ENCODE measurements at regions not wholly inside any gene's neighbourhood (a gene's known extent, or its start where the extent isn't known, plus 50 kb on each side); places are given as distances from the start of the nearest gene placed in this dataset.
"Not testable (repeated sequence)": the region's sequence is repeated elsewhere in the genome, so short reads cannot be mapped to it uniquely, and the experiment has no call there.

DNA sequence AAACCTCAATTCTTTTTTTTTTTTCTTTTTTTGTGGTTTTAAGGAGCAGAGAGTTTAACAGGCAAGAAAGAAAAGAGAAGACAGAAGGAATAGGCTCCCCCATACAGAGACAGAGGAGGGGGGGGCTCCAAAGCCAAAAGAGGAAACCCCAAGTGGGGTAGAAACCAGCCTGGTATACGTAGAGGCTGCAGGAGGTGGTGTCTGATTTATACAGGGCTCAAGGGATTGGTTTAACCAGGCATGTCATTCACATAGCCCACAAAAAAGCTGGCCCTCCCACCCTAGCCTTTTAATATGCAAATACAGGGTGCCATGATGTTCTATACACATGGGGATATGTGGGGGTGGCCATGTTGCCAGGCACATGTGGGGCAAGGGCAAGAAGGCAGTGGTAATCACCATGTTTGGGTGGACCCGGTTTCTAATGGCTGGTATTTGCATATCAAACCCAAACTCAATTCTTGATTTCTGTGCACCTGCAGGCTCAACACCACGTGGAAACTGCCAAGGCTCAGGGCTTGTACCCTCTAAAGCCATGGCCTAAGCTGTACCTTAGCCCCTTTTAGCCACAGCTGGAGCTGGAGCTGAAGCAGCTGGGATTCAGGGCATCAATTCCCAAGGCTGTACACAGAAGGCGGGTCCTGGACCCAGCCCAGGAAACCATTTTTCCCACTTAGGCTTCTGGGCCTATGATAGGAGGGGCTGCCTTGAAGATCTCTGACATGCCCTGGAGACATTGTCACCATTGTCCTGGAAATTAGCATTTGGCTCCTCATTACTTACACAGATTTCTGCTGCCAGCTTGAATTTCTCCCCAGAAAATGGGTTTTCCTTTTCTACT, 170.3 kb downstream of the MAIP1 start:
- no peaks in the 10 kb centered on the region for H3K9me3 ChIP-seq (ENCODE audit: control insufficient read depth, low read length)
- H3K9ac ChIP-seq: no peak overlapping the region
- H3K27ac ChIP-seq: no peak overlapping the region
- TF ChIP-seq, protein P1, sequence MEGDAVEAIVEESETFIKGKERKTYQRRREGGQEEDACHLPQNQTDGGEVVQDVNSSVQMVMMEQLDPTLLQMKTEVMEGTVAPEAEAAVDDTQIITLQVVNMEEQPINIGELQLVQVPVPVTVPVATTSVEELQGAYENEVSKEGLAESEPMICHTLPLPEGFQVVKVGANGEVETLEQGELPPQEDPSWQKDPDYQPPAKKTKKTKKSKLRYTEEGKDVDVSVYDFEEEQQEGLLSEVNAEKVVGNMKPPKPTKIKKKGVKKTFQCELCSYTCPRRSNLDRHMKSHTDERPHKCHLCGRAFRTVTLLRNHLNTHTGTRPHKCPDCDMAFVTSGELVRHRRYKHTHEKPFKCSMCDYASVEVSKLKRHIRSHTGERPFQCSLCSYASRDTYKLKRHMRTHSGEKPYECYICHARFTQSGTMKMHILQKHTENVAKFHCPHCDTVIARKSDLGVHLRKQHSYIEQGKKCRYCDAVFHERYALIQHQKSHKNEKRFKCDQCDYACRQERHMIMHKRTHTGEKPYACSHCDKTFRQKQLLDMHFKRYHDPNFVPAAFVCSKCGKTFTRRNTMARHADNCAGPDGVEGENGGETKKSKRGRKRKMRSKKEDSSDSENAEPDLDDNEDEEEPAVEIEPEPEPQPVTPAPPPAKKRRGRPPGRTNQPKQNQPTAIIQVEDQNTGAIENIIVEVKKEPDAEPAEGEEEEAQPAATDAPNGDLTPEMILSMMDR (IDR thresholded peaks at IDR 0.05): no peak
- H3K36me3 ChIP-seq (ENCODE audit: control insufficient read depth, insufficient read depth, low read length): no peaks in the 10 kb centered on the region
- no peaks in the 10 kb centered on the region for H3K4me1 ChIP-seq
- H3K79me2 ChIP-seq: no peaks in the 10 kb centered on the region
- H3K4me2 ChIP-seq (ENCODE audit: low read length): no peak overlapping the region
- no peak overlapping the region for H3K4me3 ChIP-seq (ENCODE audit: low read depth, low read length)
- no peaks in the 10 kb centered on the region for H3K27me3 ChIP-seq (ENCODE audit: control insufficient read depth, insufficient read depth, low read length)
- H2AFZ ChIP-seq: no peak overlapping the region

DNA sequence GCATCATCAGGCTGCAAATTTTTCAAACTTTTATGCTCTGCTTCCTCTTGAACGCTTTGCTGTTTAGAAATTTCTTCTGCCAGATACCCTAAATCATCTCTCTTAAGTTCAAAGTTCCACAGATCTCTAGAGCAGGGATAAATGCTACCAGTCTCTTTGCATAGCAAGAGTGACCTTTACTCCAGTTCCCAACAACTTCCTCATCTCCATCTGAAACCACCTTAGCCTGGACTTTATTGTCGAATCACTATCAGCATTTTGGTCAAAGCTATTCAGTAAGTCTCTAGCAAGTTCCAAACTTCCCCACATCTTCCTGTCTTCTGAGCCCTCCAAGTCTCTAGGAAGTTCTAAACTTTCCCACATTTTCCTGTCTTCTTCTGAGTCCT, 170.9 kb downstream of the MAIP1 start:
- H3K4me1 ChIP-seq; H3K36me3 ChIP-seq (ENCODE audit: control insufficient read depth, insufficient read depth, low read length); H3K79me2 ChIP-seq; H3K9ac ChIP-seq; H3K9me3 ChIP-seq (ENCODE audit: control insufficient read depth, low read length); H3K4me3 ChIP-seq (ENCODE audit: low read depth, low read length); H3K27me3 ChIP-seq (ENCODE audit: control insufficient read depth, insufficient read depth, low read length); H2AFZ ChIP-seq; H3K4me2 ChIP-seq (ENCODE audit: low read length); H3K27ac ChIP-seq: not testable (repeated sequence)

DNA sequence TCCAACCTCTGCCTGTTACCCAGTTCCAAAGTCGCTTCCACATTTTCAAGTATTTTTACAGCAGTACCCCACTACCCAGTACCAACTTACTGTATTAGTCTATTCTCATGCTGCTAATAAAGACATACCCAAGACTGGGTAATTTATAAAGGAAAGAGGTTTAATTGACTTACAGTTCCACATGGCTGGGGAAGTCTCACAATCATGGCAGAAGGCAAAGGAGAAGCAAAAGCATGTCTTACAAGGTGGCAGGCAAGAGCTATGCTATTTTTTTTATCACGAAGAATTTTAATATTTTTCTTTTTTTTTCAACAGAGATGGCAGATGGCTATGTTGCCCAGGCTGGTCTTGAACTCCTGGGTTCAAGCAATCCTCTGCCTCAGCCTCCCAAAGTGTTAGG, 171.3 kb downstream of the MAIP1 start:
- H2AFZ ChIP-seq; H3K27me3 ChIP-seq (ENCODE audit: control insufficient read depth, insufficient read depth, low read length); H3K27ac ChIP-seq; H3K4me1 ChIP-seq; H3K4me3 ChIP-seq (ENCODE audit: low read depth, low read length); H3K9me3 ChIP-seq (ENCODE audit: control insufficient read depth, low read length); H3K4me2 ChIP-seq (ENCODE audit: low read length); H3K79me2 ChIP-seq; H3K9ac ChIP-seq; H3K36me3 ChIP-seq (ENCODE audit: control insufficient read depth, insufficient read depth, low read length): not testable (repeated sequence)

DNA sequence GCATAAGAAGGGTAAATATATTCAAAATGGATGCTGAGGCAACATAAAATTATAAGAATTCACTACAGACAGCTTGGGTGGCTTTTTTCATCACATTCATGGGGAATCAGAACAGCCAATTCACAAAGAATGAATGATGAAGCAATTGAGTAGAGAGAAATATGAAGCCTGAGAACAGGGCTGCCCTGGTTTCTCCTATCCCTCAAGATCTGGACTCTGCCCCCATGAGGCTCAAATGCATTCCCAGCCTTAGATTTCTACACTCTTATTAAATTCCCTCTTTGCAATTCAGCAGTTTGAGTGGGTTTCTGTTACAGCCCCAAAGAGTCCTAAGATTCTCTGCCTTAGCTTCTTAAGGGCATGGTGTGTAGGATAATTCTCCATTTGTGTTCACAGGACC, 172.5 kb downstream of the MAIP1 start:
- no peak overlapping the region for H3K27ac ChIP-seq
- H2AFZ ChIP-seq: no peak overlapping the region
- H3K4me2 ChIP-seq (ENCODE audit: low read length): no peak overlapping the region
- H3K79me2 ChIP-seq: no peaks in the 10 kb centered on the region
- H3K27me3 ChIP-seq (ENCODE audit: control insufficient read depth, insufficient read depth, low read length): no peaks in the 10 kb centered on the region
- no peaks in the 10 kb centered on the region for H3K9me3 ChIP-seq (ENCODE audit: control insufficient read depth, low read length)
- H3K4me3 ChIP-seq (ENCODE audit: low read depth, low read length): no peak overlapping the region
- H3K4me1 ChIP-seq: no peaks in the 10 kb centered on the region
- H3K9ac ChIP-seq: no peak overlapping the region
- TF ChIP-seq, protein P1 (IDR thresholded peaks at IDR 0.05): no peak
- H3K36me3 ChIP-seq (ENCODE audit: control insufficient read depth, insufficient read depth, low read length): no peaks in the 10 kb centered on the region

DNA sequence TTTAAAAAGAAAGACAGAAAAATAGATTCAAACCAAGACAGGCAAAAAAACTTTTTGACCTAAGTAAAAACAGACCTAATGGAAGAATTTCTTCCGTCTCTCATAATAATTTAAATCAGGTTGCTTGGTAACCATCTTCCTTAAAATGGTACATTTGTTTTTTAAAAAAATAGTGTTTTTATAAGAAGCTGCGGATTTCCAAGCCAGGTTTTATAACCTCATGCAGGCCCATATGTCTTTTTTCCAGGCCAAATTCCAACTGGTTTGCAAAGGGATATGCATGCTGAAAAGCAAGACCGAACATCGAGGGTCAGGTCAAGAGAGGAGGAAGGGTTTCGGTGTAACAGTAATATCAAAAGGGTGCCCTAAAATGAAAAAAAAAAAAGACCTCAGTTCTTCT, 172.9 kb downstream of the MAIP1 start:
- Histone ChIP-seq H3K27me3 (ENCODE audit: control insufficient read depth, insufficient read depth, low read length) (no peaks in the 10 kb centered on the region), H3K9me3 (ENCODE audit: control insufficient read depth, low read length) (no peaks in the 10 kb centered on the region), H3K4me3 (ENCODE audit: low read depth, low read length) (no peak overlapping the region), H3K4me1 (no peaks in the 10 kb centered on the region), H3K4me2 (ENCODE audit: low read length) (no peak overlapping the region), H3K9ac (no peak overlapping the region), H3K27ac (no peak overlapping the region), H3K36me3 (ENCODE audit: control insufficient read depth, insufficient read depth, low read length) (no peaks in the 10 kb centered on the region), H3K79me2 (no peaks in the 10 kb centered on the region), H2AFZ (no peak overlapping the region)
- TF ChIP-seq, protein P1 (IDR thresholded peaks at IDR 0.05): no peak

Data from parathyroid adenoma (tissue), 2 donors.